ENCODE measurements at regions not wholly inside any gene's neighbourhood (a gene's known extent, or its start where the extent isn't known, plus 50 kb on each side); places are given as distances from the start of the nearest gene placed in this dataset.

DNA sequence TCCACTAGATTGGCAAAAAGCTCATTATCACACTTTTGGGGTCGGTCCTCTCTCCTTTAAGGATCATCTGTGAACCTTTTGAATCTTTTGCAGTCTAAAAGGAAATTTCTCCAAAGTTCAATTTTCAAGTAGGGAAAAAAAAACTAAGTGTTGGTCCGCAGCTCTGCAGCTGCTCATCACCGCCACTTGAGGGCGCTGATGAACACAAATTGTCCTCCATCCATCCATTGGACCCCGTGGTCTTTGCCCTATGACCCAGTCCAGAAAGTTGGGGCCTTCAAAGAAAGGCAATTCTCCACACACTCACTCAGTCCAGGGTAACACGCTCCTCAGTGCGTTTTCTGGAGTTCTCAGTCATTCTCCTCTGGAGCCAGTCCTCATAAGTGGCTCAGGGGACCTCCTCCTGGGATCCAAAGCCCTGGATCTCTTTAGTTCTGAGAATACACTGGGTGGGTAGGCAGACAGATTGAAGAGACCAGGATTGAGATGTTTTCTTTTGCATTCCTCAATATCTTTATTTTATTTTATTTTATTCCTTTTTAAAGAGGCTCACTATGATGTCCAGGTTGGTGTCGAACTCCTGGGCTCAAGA lies 63.6 kb upstream of the SLC28A3 start:
- H3K4me3 ChIP-seq (ENCODE audit: low read depth, low read length), result no peak overlapping the region
- TF ChIP-seq, protein P1, sequence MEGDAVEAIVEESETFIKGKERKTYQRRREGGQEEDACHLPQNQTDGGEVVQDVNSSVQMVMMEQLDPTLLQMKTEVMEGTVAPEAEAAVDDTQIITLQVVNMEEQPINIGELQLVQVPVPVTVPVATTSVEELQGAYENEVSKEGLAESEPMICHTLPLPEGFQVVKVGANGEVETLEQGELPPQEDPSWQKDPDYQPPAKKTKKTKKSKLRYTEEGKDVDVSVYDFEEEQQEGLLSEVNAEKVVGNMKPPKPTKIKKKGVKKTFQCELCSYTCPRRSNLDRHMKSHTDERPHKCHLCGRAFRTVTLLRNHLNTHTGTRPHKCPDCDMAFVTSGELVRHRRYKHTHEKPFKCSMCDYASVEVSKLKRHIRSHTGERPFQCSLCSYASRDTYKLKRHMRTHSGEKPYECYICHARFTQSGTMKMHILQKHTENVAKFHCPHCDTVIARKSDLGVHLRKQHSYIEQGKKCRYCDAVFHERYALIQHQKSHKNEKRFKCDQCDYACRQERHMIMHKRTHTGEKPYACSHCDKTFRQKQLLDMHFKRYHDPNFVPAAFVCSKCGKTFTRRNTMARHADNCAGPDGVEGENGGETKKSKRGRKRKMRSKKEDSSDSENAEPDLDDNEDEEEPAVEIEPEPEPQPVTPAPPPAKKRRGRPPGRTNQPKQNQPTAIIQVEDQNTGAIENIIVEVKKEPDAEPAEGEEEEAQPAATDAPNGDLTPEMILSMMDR (IDR thresholded peaks at IDR 0.05; ENCODE audit: insufficient read depth, low read length), result peak; percentile 34
- DNase-seq (ENCODE audit: low read depth), result no peak

DNA sequence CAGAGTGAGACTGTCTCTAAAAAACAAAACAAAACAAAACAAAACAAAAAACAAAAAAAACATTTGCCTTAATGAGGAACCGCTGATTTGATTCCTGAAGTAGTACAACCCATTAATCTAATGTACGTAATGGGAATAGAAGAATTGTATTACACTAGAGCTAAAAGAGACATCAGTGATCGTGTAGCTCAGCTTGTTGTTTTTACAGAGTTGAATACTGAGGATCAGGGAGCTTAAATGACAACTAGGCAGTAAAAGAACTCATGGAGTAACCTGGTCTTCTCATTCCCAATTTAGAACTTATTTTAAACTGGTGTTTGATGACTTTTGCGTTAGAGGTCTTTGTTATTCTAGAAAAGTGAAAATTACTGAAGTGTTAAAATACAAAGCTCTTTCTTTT lies 65.1 kb upstream of the SLC28A3 start:
- no peak for DNase-seq (ENCODE audit: low read depth)
- no peak overlapping the region for H3K4me3 ChIP-seq (ENCODE audit: low read depth, low read length)
- TF ChIP-seq, protein P1 (IDR thresholded peaks at IDR 0.05; ENCODE audit: insufficient read depth, low read length), result no peak

DNA sequence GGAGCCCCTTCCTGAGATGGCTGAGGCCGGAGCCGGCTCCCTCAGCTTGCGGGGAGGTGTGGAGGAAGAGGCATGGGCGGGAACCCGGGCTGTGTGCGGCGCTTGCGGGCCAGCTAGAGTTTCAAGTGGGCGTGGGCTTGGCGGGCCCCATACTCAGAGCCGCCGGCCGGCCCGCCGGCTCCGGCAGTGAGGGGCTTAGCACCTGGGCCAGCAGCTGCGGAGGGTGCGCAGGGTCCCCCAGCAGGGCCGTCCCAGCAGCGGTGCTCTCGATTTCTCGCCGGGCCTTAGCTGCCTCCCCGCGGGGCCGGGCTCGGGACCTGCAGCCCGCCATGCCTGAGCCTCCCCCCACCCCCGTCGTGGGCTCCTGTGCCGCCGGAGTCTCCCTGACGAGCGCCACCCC lies 67.9 kb upstream of the SLC28A3 start:
- no peak for DNase-seq (ENCODE audit: low read depth)
- TF ChIP-seq, protein P1 (IDR thresholded peaks at IDR 0.05; ENCODE audit: insufficient read depth, low read length), result no peak
- no peak overlapping the region for H3K4me3 ChIP-seq (ENCODE audit: low read depth, low read length)

DNA sequence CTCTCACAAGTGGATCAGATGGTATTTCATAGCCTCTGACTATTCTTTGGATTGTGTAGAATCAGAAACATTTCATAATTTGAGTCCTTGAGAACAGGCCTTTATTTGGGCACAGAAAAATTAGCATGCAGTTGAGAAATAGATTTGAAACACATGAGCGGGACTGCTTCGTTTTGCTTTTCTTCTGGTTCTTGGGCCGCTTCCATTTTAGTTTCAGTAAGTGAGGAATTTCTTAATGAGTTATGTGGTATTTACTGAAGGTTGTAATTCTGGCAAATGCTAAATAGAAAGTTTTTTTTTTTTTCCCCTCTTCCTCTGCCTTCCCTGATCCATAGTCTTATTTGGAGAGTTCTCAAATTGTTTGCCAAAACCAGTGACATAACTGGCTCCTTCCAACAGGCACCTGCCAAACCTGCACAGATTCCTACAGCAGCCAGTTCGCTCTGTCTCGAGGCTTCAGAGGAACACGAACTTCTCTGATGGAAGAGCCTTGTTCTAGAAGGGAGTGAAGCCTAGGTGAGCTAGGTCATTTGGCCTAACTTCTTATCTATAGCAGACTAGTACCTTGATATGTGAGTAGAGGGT lies 71.2 kb upstream of the SLC28A3 start:
- DNase-seq (ENCODE audit: low read depth), result no peak
- no peak overlapping the region for H3K4me3 ChIP-seq (ENCODE audit: low read depth, low read length)
- TF ChIP-seq, protein P1 (IDR thresholded peaks at IDR 0.05; ENCODE audit: insufficient read depth, low read length), result no peak

DNA sequence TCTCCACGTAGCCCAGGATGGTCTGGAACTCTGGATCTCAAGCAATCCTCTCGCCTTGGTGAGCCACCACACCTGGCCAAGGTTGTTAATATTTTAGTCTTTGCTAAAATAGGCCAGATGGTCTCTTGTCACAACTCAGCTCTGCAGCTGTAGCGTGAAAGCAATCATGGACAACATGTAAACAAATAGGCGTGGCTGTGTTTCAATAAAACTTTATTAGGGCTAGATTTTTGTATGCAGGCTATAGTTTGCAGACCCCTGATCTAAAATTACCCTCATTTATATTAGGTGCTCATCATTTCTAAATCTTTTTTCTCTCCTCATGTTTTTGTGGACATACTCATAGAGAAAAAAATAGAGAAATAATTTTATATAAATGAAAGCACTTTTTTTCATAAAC lies 72.1 kb upstream of the SLC28A3 start:
- TF ChIP-seq, protein P1 (IDR thresholded peaks at IDR 0.05; ENCODE audit: insufficient read depth, low read length), result no peak
- no peak for DNase-seq (ENCODE audit: low read depth)
- no peak overlapping the region for H3K4me3 ChIP-seq (ENCODE audit: low read depth, low read length)

DNA sequence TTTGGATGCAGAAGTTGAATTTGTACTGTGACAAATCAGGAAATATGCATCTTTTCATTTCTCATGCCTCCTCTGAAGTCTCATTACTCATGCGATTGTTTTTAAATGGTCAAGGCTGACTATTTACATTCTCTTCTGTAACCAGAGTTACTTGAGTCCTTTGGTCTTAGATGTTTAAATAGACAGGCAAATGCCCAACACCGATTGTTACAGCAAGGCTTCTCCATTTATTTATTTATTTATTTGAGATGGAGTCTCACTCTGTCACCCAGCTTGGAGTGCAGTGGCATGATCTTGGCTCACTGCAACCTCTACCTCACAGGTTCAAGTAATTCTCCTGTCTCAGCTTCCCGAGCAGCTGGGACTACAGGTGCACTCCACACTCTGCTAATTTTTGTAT lies 72.7 kb upstream of the SLC28A3 start:
- TF ChIP-seq, protein P1 (IDR thresholded peaks at IDR 0.05; ENCODE audit: insufficient read depth, low read length), result no peak
- DNase-seq (ENCODE audit: low read depth), result no peak
- no peak overlapping the region for H3K4me3 ChIP-seq (ENCODE audit: low read depth, low read length)
